NCI-H1417 treated with DMSO at 0.1 percent for 48 hours (cell line): ENCODE measurements at regions not wholly inside any gene's neighbourhood (a gene's known extent, or its start where the extent isn't known, plus 50 kb on each side); places are given as distances from the start of the nearest gene placed in this dataset.
"Not testable (repeated sequence)": the region's sequence is repeated elsewhere in the genome, so short reads cannot be mapped to it uniquely, and the experiment has no call there.

Experiments
- DNase-seq: peaks from one replicate; lab custom pipeline; 2025; lab: John Stamatoyannopoulos, UW

DNA sequence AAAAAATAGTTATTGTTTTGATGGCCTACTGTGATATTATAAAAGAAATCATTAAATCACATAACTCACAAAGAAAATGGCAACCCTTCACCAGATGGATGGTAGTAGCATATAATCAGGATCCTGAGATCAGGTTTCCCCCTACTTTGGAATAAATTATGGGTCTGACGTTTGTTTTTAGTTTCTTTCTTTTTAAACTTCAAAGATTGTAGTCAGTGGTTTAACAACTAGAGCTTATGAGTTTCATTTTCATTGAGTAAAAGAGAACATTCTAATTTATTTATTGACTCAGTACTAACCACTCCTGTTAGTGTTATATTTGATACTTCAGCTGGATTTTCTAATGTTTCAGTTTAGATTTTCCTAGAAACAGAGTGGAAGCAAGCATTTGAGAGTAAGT lies 218.0 kb upstream of the PCSK5 start:
- DNase-seq = no peak

DNA sequence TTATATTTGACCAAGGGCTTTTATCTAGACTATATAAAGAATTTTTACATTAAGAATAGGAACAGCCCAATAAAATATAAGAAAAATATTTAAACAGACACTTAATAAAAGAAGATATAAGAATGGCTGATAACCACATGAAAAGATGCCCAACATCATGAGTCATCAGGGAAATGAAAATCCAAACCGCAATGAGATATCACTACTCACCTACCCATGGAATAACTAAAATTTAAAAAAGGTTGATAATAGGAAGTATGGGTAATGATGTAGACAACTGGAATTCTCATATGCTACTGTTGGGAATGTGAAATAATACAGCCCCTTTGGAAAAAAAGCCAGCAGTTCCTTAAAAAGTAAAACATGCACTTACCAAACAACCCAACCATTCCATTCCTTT lies 206.9 kb upstream of the PCSK5 start:
- no peak for DNase-seq

DNA sequence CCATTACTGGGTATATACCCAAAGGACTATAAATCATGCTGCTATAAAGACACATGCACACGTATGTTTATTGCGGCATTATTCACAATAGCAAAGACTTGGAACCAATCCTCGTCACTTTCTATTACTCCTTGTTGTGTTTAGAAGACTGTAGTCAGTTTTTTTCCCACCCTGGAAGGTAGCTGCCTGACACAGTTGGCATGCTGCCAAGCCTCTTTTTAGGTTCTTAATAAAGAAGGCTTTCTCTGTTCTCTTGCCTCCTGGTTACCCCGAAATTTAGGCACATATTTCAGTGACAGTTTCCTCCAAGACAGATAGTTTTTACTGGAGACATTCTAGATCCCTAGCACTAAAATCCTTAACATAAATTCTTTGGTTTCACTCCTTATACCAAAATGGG lies 205.4 kb upstream of the PCSK5 start:
- no peak for DNase-seq

DNA sequence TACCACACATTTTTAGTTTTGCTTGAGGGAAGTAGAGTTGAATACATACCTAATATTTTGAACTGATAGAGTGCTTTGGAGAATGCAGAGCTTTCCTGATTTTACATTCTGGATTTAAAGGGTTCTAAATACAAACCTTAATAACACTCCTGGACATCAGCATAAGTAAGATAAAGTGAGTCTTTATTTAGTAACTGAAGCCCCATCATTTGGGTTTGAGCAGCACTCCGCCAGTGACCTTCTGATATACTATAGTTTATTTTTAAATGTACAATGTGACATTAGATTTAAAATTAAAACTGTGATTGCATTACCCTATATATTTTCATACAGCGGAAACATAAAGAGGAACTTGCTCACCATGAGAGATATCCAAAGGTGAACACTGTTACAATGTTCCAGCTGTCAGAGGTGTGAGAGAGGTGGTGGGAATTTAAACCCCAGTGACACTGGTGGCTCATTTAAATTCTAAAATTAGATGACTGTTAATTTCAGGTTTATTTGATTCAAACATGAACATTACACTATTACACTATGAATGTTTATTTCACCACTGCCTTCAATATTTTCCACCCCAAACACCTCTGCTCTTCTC lies 203.0 kb upstream of the PCSK5 start:
- no peak for DNase-seq

DNA sequence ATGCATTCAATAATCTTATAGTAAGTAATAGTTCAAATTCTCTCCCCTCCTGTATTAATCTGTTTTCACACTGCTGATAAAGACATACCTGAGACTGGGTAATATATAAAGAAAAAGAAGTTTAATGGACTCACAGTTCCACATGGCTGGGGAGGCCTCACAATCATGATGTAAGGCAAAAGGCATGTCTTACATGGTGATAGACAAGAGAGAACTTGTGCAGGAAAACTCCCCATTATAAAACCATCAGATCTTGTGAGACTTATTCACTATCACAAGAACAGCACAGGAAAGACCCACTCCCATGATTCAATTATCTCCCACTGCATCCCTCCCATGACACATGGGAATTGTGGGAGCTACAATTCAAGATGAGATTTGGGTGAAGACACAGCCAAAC lies 199.9 kb upstream of the PCSK5 start:
- DNase-seq = not testable (repeated sequence)

DNA sequence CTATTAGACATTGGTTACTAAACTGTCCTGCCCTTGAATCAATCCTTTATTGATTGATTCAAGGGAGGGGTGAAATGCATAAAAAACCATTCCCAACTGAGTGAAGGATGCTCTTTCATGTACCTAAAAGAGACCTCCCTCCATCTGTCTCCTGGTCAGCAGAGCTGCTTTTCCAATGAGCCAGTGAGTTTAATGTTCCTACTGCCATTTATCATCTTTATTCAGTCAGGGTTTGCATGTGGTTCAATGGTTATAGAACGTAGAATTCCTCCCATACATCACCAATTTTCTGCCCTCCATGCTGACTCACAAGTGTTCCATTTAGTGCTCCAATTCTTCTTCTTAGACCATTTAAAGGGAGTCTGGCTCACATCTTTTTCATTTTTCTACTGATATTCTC lies 199.1 kb upstream of the PCSK5 start:
- no peak for DNase-seq

DNA sequence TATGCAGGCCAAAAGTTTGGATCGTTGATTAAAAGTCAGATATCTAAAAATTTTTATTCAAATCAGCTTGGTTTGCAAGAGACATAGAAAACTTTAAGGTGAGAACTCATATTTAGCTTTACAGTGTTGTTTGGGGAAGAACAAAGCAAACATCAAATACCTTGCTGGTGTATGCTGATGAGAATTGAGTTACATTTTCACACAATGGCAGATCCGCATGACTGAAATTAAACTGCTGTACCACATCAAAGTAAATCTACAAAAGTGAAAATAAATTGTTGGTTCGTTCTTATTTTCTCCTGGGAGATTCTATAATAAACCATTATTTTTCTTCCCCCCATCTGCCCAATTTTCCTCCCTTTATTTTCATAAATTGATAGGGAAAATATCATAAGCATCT lies 198.2 kb upstream of the PCSK5 start:
- no peak for DNase-seq

DNA sequence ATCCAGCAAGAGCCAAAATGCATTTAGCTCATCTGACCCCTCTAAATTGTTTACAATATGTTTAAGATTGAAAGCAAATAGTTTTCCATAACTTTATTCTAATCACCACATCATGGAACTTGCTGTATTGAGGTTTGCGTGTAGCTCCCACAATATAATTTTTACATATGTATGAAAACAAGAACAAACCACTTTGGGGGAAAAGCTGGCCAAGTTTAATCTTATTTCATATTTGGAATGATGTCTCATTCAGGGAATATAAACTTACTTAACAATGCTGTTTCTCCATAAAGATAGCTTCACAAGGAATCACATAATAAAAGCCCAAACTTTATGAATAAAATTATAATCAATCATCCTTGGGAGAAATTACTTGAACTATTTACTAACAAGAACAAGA lies 194.6 kb upstream of the PCSK5 start:
- no peak for DNase-seq

DNA sequence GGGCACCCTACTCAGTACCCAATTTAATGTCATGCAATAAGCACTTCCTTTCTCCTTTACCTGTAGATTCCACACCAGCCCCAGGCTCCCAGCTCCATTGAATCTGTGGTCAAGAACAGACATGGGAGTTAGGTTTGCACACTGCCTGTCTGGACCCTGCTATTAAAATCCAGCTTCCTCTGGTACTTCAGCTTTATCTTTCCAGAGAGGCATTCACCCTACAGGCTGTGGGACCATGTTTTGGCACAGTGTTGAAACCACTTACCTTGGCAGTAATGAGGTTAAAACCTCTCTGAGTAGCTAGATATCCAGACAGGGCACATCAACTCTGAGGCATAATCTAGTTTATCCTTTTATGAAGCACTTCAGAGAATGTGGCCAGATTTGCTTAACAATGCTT lies 191.5 kb upstream of the PCSK5 start:
- DNase-seq = no peak

DNA sequence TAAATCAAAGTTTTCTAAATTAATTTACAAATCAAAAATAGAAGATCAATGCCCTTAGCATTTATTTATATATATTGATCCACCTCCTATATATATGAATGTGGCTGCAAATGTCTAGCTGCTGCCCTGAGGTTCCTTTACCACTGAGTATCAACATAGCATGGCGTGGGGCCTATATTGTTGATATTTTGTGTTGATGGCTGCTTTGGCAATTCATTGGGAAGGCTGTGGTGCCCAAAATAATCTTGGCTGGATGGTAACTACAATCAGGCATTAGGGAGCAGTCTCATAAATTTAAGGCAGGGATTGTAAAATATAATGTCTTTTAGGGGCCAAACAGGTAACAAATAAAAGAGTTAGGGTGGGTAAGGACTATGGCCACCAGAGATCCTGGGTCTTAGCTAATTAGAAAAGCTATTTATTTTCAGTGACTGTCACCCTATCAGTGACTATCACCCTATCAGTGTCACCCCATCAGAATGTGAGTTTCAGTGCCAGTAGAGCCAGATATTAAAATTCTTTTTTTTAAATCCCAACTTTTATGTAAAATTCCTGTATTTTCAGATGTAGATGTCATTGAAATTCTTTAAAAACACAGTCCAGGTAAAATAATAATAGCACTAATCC lies 190.7 kb upstream of the PCSK5 start:
- no peak for DNase-seq

DNA sequence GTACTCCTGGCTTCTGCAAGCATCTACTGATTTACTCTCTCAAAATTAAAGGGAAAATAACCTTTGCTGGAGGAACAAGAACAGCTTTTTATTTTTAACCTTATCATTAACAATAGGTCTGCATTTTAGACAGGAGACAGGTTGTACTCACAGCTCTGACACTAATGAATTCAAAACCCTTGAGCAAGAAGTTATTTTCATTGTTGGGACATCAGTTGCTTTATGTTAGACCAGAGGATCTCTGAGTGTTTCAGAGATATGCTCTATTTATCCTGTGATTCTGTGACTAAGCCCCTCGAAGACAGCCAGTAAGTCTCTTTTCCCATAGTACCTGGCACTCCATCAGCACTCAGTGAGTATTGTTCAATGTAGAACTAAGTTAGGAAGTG lies 190.2 kb upstream of the PCSK5 start:
- no peak for DNase-seq

DNA sequence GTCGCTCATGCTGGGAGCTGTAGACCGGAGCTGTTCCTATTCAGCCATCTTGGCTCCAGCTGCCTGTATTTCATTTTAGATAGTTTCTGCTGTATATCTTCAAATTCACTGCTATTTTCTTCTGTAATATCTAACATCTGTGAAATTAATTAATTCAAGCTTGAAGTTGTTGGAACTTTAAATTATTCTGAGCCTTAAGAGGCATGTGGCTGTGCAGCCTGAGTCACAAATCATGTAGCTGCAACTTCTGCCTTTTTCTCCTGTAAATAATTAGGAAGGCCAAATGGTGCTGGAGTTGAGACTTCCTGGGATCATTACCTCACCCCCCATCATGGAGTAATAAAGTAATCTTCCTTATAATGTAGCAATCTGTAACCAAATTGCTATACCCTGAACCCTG lies 183.3 kb upstream of the PCSK5 start:
- no peak for DNase-seq

DNA sequence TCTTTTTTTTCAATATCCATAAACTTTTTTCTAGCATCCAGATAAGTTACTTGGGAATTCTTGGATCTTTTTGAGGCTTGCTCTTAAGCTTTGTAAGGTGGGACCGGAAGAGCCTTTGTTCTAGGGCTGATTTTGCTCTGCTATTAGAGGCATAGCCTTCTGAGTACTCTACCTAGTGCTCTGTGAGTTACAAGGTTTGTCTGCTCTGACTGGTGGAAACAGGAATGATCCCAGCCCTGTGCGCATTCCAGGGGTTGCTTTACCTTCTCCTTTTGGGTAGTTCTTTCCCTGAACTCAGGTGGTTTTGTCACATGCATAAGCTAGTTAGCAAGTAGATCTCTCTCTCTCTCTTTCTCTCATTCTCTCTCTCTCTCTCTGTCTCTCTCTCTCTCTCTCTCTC lies 180.8 kb upstream of the PCSK5 start:
- no peak for DNase-seq

DNA sequence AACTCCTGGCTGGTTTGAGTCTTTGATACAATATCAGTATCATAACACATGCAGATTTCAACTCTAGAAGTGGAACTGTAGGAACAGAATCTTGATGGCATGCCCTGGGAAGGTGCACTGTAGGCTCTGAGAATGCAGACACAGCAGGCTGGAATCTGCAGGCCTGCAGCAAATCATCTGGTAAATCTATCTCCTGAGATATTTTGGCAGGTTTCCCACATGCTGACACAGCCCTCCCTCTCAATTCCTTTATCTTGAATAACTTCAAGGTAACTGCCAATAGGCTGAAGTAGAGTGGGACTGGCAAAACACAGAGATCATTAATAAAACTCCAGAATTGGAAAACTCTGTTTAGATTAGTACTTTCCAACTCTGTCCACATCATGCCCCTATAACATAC lies 177.8 kb upstream of the PCSK5 start:
- DNase-seq = no peak

DNA sequence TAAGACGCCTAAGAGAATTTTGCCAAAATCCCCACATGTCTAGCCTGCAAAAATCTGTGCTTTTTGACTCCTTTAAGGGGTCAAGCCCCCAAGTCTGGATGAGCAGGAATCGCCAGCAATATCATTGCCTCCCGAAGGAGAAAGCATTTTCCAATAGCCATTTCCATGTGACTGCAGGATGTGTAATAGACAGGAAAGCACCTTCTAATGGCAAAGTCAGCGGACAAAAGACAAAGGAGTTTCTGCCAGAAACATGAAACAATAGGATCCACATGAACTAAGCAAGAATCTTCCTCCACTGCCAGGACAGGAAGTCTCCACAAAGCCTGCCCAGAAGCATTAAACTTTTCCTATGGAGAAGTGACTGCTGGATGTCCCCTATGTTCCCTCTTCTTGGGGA lies 177.1 kb upstream of the PCSK5 start:
- no peak for DNase-seq

DNA sequence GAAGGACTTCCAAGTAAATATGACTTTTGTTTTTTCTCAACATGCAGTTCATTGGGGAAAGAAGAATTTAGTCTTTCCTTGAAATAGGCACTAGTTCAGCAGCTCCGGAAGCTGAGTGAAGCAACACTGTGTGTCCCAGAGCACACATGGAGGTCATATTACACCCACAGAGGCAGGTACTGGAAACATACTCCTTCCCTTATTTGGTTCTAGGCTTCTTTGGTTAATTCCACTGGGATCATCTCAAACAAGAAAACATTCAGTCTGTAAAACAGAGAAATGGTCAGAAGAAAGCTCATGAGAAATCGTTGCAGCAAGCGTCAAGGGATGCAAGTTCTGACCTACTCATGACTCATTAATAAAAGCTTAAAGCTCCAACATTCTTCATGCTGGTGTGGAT lies 175.1 kb upstream of the PCSK5 start:
- DNase-seq = no peak

DNA sequence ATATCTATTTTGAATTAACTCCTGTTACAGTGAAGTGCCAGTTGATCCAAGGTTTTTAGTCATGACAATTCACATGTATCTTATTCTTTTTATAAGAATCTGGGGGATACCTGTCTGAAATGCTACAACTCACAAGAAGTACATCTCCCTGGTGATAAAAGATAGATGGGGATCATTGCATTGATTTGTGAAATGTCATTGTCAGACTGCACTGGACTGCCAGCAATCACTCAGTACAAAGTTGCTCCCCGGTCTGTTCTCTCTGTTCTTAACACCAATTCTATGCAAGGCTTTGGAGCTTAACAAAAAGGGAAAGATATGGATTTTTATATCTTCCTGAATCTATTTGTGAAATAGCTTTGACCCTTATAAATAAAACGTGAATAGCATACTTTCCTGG lies 171.8 kb upstream of the PCSK5 start:
- DNase-seq = no peak

DNA sequence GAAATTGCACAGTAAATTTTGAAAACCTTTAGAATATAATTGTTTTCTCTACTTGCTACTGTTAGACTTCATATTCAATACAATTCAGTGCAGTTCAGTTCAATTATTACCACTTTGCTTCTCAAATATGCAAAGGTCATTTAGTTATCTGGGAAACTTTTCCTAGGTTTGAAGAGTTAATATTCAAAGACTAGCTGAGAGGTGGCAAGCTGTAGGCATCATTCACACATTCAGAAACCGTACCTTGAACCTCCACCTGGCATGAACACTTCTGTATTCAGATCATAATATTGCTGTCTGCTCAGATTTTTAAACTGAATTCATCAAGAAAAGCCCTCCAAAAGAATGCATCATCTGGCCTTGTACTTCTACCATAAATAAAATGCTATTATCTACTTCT lies 162.1 kb upstream of the PCSK5 start:
- DNase-seq = no peak

DNA sequence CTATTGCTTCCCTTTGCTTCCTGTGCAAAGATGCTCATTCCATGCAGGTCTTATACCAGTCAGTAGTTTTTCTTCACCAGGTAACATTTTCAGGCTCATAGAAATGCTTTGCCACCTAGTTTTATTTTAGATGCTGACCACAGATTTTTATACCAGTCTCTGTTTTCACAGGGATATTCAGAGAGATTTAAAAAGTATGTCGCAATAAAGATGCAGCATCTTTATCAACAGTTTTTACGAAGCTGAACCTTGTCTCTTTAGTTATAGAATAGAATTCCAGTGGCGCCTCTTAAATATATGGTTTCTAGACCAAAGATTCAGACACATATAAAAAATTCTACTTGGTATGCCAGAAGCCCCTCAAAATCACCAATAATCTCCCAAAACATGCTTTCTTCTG lies 155.7 kb upstream of the PCSK5 start:
- DNase-seq = no peak

DNA sequence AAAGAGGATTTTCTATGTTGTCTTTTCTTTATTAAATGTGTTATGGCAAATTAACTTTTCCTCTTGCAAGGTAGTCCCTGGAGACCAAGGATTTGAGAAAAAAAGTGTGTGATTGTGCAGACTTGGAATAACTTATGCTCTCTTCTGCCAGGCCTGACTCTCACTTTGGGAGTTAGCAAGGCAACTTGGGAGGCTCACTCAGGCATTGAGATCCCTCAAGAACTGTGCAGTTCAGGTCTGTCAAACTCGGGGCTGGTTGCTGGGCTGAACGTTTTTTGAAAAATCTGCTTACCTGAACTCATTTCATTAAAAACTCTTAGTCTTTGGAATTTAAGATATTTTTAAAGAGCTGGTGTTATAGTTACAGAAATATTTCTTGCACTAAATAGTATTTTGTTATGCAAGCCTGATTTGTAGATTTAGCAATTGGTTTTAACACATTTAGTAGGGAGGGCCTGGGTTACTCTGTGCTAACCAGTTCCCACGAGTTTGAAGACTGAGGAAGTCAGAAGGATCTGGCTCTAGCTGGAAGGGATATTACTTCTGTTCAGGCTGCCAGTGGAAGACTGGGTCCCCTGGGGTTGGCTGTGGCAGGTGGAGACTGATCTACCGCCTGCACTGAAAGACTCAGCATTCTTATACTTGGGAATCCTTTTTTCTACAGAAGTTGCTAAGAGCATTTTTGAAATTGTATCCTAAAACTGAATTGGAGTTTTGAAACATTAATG lies 150.4 kb upstream of the PCSK5 start:
- no peak for DNase-seq

DNA sequence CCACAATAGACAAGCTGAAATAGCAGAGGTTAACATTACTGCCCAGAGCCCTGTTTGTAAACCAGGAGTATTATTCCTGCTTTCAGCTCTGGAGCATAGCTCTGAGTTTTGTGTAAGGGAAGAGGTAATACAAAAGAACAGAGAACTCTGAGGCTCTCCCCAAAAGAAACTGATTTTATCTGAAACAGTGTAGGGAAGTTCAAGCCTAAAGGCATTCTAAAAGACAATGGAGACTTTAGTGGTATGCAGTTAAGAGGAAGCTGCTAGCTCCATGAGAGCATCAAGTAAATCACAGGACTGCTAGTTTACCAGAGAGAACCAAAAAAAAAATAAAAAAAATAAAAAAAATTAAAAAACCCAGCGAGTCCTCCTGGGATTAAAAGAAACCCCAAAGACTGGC lies 146.6 kb upstream of the PCSK5 start:
- DNase-seq = no peak

DNA sequence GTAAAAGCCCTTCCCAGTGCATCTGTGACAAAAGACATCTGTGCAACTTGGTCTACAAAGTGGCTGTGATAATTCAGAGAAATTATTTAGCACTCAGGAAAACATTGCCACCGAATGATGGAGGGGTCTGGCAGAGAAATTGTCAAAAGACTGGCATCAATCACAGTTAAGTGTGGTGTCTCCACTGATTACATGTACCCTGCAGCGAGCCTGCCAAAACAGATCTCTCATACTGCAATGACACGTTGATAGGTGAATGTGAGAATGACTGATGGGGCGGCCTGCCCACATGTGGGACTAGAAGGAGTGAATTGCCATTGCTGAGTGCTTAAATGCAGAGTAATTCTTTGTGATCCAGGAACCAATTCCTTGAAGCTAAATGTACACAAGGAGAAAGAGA lies 136.4 kb upstream of the PCSK5 start:
- no peak for DNase-seq

DNA sequence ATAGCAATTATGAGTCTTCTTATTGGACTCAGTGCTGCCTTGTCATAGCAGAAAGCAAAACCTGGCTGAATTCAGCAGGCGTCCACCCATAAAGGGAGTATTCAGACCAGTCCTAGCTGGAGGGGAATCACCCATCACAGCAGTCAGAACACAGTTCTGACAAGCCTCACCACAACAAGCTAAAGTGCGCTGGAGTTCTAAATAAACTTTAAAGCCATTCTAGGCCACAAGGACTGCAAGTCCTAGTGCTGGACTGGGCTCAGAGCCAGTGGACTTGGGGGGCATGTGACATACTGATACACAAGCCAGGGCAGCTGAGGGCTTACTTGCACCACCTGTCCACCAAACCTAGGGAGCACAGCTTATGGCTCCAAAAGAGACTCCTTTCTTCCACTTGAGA lies 115.3 kb upstream of the PCSK5 start:
- no peak for DNase-seq
